Loucy (cell line): ENCODE measurements at regions not wholly inside any gene's neighbourhood (a gene's known extent, or its start where the extent isn't known, plus 50 kb on each side); places are given as distances from the start of the nearest gene placed in this dataset.

ENCODE experiments used
- H2AFZ ChIP-seq: fragments of 200-600 bp; sonication (generic); 2 replicates; pipeline ENCODE4 v1.6.0; 2016; ENCODE audit warnings: antibody characterized with exemption, mild to moderate bottlenecking, low read length, moderate library complexity
- H3F3A ChIP-seq: fragments of 200-600 bp; 2 replicates; pipeline ENCODE4 v1.6.0; 2016; ENCODE audit warnings: antibody characterized with exemption, low read depth, mild to moderate bottlenecking
- H3K27me3 ChIP-seq: fragments of 200-600 bp; sonication (generic); 2 replicates; pipeline ENCODE4 v1.6.1; 2014; ENCODE audit warnings: low read length, mild to moderate bottlenecking; ENCODE audit not compliant: insufficient read depth, poor library complexity, severe bottlenecking
- H3K36me3 ChIP-seq: fragments of 200-600 bp; sonication (generic); 2 replicates; pipeline ENCODE4 v1.6.1; 2016; ENCODE audit warnings: low read length; ENCODE audit not compliant: insufficient read depth
- H3K4me1 ChIP-seq: fragments of 200-600 bp; sonication (generic); 2 replicates; pipeline ENCODE4 v1.5.1; 2014; ENCODE audit warnings: low read length, mild to moderate bottlenecking; ENCODE audit not compliant: insufficient read depth, poor library complexity, severe bottlenecking
- H3K4me2 ChIP-seq: fragments of 200-600 bp; sonication (generic); 2 replicates; pipeline ENCODE4 v1.6.0; 2014; ENCODE audit warnings: antibody characterized with exemption, low read length, low read depth, mild to moderate bottlenecking; ENCODE audit not compliant: poor library complexity, severe bottlenecking
- H3K4me3 ChIP-seq: fragments of 200-600 bp; sonication (generic); 2 replicates; pipeline ENCODE4 v1.5.1; 2014; ENCODE audit warnings: low read length, mild to moderate bottlenecking, mixed read lengths; ENCODE audit not compliant: poor library complexity, severe bottlenecking
- H3K79me2 ChIP-seq: fragments of 200-600 bp; sonication (generic); 2 replicates; pipeline ENCODE4 v1.6.1; 2014; ENCODE audit warnings: low read length; ENCODE audit not compliant: insufficient read depth
- H3K9ac ChIP-seq: fragments of 200-600 bp; sonication (generic); 2 replicates; pipeline ENCODE4 v1.6.0; 2014; ENCODE audit warnings: mild to moderate bottlenecking, low read depth, low read length, moderate library complexity; ENCODE audit not compliant: poor library complexity, severe bottlenecking
- H3K9me2 ChIP-seq: fragments of 200-600 bp; sonication (generic); replicated peaks from 2 replicates; pipeline ENCODE4 v1.6.1; 2016; ENCODE audit warnings: low read depth, low read length, mixed read lengths
- H3K9me3 ChIP-seq: fragments of 200-600 bp; sonication (generic); 2 replicates; pipeline ENCODE4 v1.6.1; 2014; ENCODE audit warnings: mild to moderate bottlenecking, antibody characterized with exemption, low read length, low read depth; ENCODE audit not compliant: insufficient read depth
- H4K20me1 ChIP-seq: fragments of 200-600 bp; sonication (generic); 2 replicates; pipeline ENCODE4 v1.6.0; 2014; ENCODE audit warnings: antibody characterized with exemption, low read length, mild to moderate bottlenecking; ENCODE audit not compliant: insufficient read depth, poor library complexity, severe bottlenecking
- EZH2phosphoT487 ChIP-seq: fragments of 200-600 bp; IDR thresholded peaks from 2 replicates; pipeline ENCODE4 v1.6.1; 2018; ENCODE audit warnings: antibody characterized with exemption, mild to moderate bottlenecking, moderate library complexity, borderline replicate concordance
- TF ChIP-seq, protein P1 (sequence below): fragments of 200-600 bp; sonication (generic); conservative IDR thresholded peaks from 2 replicates; pipeline ENCODE4 v1.5.1; 2014; ENCODE audit warnings: mild to moderate bottlenecking, antibody characterized with exemption, low read length

DNA sequence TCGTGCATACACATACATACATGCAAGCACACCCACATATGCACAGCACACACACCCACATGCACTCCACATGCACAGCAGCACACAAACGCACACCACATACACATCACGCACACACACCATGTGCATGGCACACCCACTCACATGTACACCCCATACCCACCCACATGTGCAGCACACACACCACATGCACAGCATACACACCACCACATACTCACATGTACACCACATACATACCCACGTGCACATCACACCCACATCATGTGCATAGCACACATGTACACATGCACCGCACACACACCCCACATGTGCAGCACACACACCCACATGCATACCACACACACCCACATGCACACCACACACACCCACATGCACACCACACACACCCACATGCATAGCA lies 132.0 kb upstream of the RGPD4 start:
- Histone ChIP-seq H3F3A (no peaks in the 10 kb centered on the region), H3K4me1 (peaks cover 6% of the 10 kb centered on the region), H3K36me3 (no peaks in the 10 kb centered on the region), H3K27me3 (no peaks in the 10 kb centered on the region), H3K4me2 (no peak overlapping the region), H2AFZ (no peak overlapping the region), H3K79me2 (no peaks in the 10 kb centered on the region), H3K9me2 (no peaks in the 10 kb centered on the region), H4K20me1 (no peaks in the 10 kb centered on the region), H3K4me3 (no peak overlapping the region), H3K9ac (no peak overlapping the region), H3K9me3 (no peaks in the 10 kb centered on the region)
- TF ChIP-seq, protein P1, sequence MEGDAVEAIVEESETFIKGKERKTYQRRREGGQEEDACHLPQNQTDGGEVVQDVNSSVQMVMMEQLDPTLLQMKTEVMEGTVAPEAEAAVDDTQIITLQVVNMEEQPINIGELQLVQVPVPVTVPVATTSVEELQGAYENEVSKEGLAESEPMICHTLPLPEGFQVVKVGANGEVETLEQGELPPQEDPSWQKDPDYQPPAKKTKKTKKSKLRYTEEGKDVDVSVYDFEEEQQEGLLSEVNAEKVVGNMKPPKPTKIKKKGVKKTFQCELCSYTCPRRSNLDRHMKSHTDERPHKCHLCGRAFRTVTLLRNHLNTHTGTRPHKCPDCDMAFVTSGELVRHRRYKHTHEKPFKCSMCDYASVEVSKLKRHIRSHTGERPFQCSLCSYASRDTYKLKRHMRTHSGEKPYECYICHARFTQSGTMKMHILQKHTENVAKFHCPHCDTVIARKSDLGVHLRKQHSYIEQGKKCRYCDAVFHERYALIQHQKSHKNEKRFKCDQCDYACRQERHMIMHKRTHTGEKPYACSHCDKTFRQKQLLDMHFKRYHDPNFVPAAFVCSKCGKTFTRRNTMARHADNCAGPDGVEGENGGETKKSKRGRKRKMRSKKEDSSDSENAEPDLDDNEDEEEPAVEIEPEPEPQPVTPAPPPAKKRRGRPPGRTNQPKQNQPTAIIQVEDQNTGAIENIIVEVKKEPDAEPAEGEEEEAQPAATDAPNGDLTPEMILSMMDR: no peak
- TF ChIP-seq EZH2phosphoT487: no peak

DNA sequence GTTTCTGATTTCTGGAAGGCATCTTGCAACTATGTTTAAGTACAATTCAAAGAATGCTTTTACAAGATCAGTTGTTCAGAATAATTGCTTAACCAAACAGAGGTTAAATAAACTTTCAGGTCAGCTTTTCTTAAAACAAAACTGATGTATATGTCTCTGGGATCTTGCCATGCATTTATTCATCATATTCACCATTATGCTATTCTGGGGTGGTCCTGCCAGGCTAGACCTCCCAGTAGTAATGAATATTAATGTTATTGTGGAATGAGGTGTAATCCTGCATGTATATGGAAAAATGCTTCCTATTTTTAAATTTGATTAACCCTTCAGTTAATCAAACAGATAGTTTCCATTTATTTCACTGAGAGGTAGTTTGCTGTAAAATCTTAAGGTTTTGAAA lies 129.3 kb upstream of the RGPD4 start:
- Histone ChIP-seq H3K79me2 (no peaks in the 10 kb centered on the region), H3K4me3 (no peak overlapping the region), H3K9ac (no peak overlapping the region), H3K9me2 (no peaks in the 10 kb centered on the region), H4K20me1 (no peaks in the 10 kb centered on the region), H3K4me2 (no peak overlapping the region), H2AFZ (no peak overlapping the region), H3K4me1 (peaks cover 4% of the 10 kb centered on the region), H3K9me3 (no peaks in the 10 kb centered on the region), H3F3A (no peaks in the 10 kb centered on the region), H3K36me3 (no peaks in the 10 kb centered on the region), H3K27me3 (no peaks in the 10 kb centered on the region)
- no peak for TF ChIP-seq EZH2phosphoT487
- TF ChIP-seq, protein P1: no peak

DNA sequence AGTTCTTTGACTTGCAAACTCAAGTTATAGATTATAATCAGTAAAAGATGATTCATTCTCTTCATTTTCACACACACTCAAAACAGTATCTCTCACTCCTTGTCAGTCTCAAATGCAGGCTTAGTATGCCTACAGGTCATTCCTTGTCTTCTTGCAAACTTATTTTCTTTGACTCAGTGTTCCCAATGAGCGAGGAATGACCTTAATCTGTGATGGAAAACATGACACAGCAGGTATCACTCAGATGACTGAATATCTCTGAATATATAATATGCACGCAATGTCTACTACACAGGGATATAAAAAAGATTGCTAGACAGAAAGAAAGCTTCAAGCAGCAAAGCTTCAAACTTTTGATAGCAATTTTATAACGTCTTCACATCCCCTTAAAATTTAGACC lies 127.8 kb upstream of the RGPD4 start:
- H3K4me2 ChIP-seq: no peak overlapping the region
- no peaks in the 10 kb centered on the region for H3K9me3 ChIP-seq

More for the DNA sequence above, 127.8 kb upstream of the RGPD4 start:
- H3K4me1 ChIP-seq: no peaks in the 10 kb centered on the region
- H3K79me2 ChIP-seq: no peaks in the 10 kb centered on the region
- H3K4me3 ChIP-seq: no peak overlapping the region
- H3K27me3 ChIP-seq: no peaks in the 10 kb centered on the region
- H3K9me2 ChIP-seq: no peaks in the 10 kb centered on the region
- H3K36me3 ChIP-seq: no peaks in the 10 kb centered on the region
- no peak overlapping the region for H3K9ac ChIP-seq
- H4K20me1 ChIP-seq: no peaks in the 10 kb centered on the region
- H2AFZ ChIP-seq: no peak overlapping the region
- no peaks in the 10 kb centered on the region for H3F3A ChIP-seq
- no peak for TF ChIP-seq EZH2phosphoT487
- TF ChIP-seq, protein P1: no peak
